CD8-positive, alpha-beta memory T cell (primary cell): ENCODE measurements at regions not wholly inside any gene's neighbourhood (a gene's known extent, or its start where the extent isn't known, plus 50 kb on each side); places are given as distances from the start of the nearest gene placed in this dataset.

Experiments used
- CTCF ChIA-PET: fragments of 350-600 bp; sonication (Branson Sonifier 250); formaldehyde crosslinking; loops from one replicate; lab custom pipeline; 2021; ENCODE audit warnings: antibody characterized with exemption; lab: Charles Lee
- POLR2A ChIA-PET: fragments of 350-600 bp; sonication (Branson Sonifier 250); formaldehyde crosslinking; loops from one replicate; lab custom pipeline; 2021; ENCODE audit warnings: antibody characterized with exemption; lab: Charles Lee
- DNase-seq, 5 donors: peaks; one replicate each; pipeline versions ENCODE4 v3.0.0 to v3.0.0-alpha.2; 2020 to 2022; ENCODE audit warnings: mixed read lengths in 1 of 5
- H3K27ac ChIP-seq: one replicate; pipeline ENCODE4 v1.7.0; 2013; ENCODE audit warnings: low read depth, mild to moderate bottlenecking, low read length, moderate library complexity
- H3K27me3 ChIP-seq: 2 replicates; pipeline ENCODE4 v1.7.0; 2013; ENCODE audit warnings: low read length, mild to moderate bottlenecking; ENCODE audit not compliant: insufficient read depth, poor library complexity, severe bottlenecking
- H3K36me3 ChIP-seq: 2 replicates; pipeline ENCODE4 v1.7.0; 2013; ENCODE audit warnings: mild to moderate bottlenecking, low read length, moderate library complexity; ENCODE audit not compliant: insufficient read depth
- H3K4me1 ChIP-seq: 2 replicates; pipeline ENCODE4 v1.7.0; 2013; ENCODE audit warnings: mild to moderate bottlenecking, low read length, moderate library complexity; ENCODE audit not compliant: insufficient read depth
- H3K4me3 ChIP-seq: 2 replicates; pipeline ENCODE4 v1.7.0; 2013; ENCODE audit warnings: mild to moderate bottlenecking, low read length
- H3K9me3 ChIP-seq: 2 replicates; pipeline ENCODE4 v1.7.0; 2013; ENCODE audit warnings: mild to moderate bottlenecking, low read length
- H3K27ac Mint-ChIP-seq, 8 donors: one replicate each; pipeline ENCODE4 v1.8.0; 2020 to 2021; ENCODE audit warnings: mixed read lengths in 8 of 8, mild to moderate bottlenecking in 6 of 8, inconsistent platforms in 3 of 8, moderate library complexity in 3 of 8
- H3K27me3 Mint-ChIP-seq, 2 donors: one replicate each; pipeline ENCODE4 v1.8.0; 2020 to 2021; ENCODE audit warnings: mixed read lengths in 2 of 2, mild to moderate bottlenecking in 1 of 2, moderate library complexity in 1 of 2
- H3K36me3 Mint-ChIP-seq, 3 donors: one replicate each; pipeline ENCODE4 v1.8.0; 2020 to 2021; ENCODE audit warnings: mixed read lengths in 3 of 3, inconsistent platforms in 1 of 3, mild to moderate bottlenecking in 1 of 3
- H3K4me1 Mint-ChIP-seq, 3 donors: one replicate each; pipeline ENCODE4 v1.8.0; 2020 to 2021; ENCODE audit warnings: mixed read lengths in 3 of 3, inconsistent platforms in 1 of 3, mild to moderate bottlenecking in 1 of 3
- H3K4me3 Mint-ChIP-seq, 7 donors: one replicate each; pipeline ENCODE4 v1.8.0; 2020 to 2021; ENCODE audit warnings: mixed read lengths in 7 of 7, mild to moderate bottlenecking in 6 of 7, moderate library complexity in 4 of 7, inconsistent platforms in 2 of 7
- H3K9me3 Mint-ChIP-seq, 5 donors: one replicate each; pipeline ENCODE4 v1.8.0; 2020 to 2022; ENCODE audit warnings: mixed read lengths in 5 of 5, mild to moderate bottlenecking in 3 of 5, moderate library complexity in 2 of 5, inconsistent platforms in 1 of 5

- H3K4me1 Mint-ChIP-seq = no peaks in the 10 kb centered on the region
- H3K27ac ChIP-seq = no peak overlapping the region
- ChIA-PET CTCF (interaction anchor here (1.7 kb wide), 1 partner anchor 93 kb away, joined by 5 read pairs; no protein-coding TSS in a partner anchor), POLR2A (no interaction called here)
- no peak for DNase-seq
- no peak overlapping the region for H3K4me3 ChIP-seq
- no peak overlapping the region for H3K4me3 Mint-ChIP-seq
- no peaks in the 10 kb centered on the region for H3K36me3 Mint-ChIP-seq
- no peaks in the 10 kb centered on the region for H3K4me1 ChIP-seq
- H3K36me3 ChIP-seq = no peaks in the 10 kb centered on the region
- no peaks in the 10 kb centered on the region for H3K27me3 ChIP-seq
- no peaks in the 10 kb centered on the region for H3K9me3 ChIP-seq
- no peaks in the 10 kb centered on the region for H3K9me3 Mint-ChIP-seq
- H3K27me3 Mint-ChIP-seq = peaks cover 13 to 32% of the 10 kb centered on the region in 2 donors
- H3K27ac Mint-ChIP-seq = no peak overlapping the region
Measured at GRCh38 chr17:79298799-79299198, 224.2 kb downstream of the ENGASE start.

- Mint-ChIP-seq H3K27ac (no peak overlapping the region), H3K27me3 (peaks cover 21 to 33% of the 10 kb centered on the region in 2 donors), H3K4me1 (no peaks in the 10 kb centered on the region), H3K4me3 (no peak overlapping the region), H3K36me3 (no peaks in the 10 kb centered on the region), H3K9me3 (peaks cover 0 to 2% (median 0%) of the 10 kb centered on the region in 5 donors)
- Histone ChIP-seq H3K27me3 (no peaks in the 10 kb centered on the region), H3K36me3 (no peaks in the 10 kb centered on the region), H3K9me3 (no peaks in the 10 kb centered on the region), H3K4me1 (no peaks in the 10 kb centered on the region), H3K4me3 (no peak overlapping the region), H3K27ac (no peak overlapping the region)
- ChIA-PET CTCF (no interaction called here), POLR2A (no interaction called here)
- no peak for DNase-seq
Measured at GRCh38 chr17:79296243-79296642, 221.6 kb downstream of the ENGASE start.

- Mint-ChIP-seq H3K4me1 (no peaks in the 10 kb centered on the region), H3K27me3 (peaks cover 25 to 35% of the 10 kb centered on the region in 2 donors), H3K9me3 (peaks cover 0 to 2% (median 0%) of the 10 kb centered on the region in 5 donors), H3K36me3 (no peaks in the 10 kb centered on the region), H3K27ac (no peak overlapping the region), H3K4me3 (no peak overlapping the region)
- POLR2A ChIA-PET = no interaction called here
- no peak overlapping the region for H3K4me3 ChIP-seq
- no peaks in the 10 kb centered on the region for H3K4me1 ChIP-seq
- H3K27me3 ChIP-seq = no peaks in the 10 kb centered on the region
- CTCF ChIA-PET = no interaction called here
- no peak overlapping the region for H3K27ac ChIP-seq
- no peak for DNase-seq
- H3K9me3 ChIP-seq = no peaks in the 10 kb centered on the region
- H3K36me3 ChIP-seq = no peaks in the 10 kb centered on the region
Measured at GRCh38 chr17:79295307-79295706, 220.7 kb downstream of the ENGASE start.

- Histone ChIP-seq H3K4me1 (no peaks in the 10 kb centered on the region), H3K36me3 (no peaks in the 10 kb centered on the region), H3K9me3 (no peaks in the 10 kb centered on the region), H3K4me3 (no peak overlapping the region), H3K27me3 (no peaks in the 10 kb centered on the region), H3K27ac (no peak overlapping the region)
- Mint-ChIP-seq H3K27ac (no peak overlapping the region), H3K9me3 (peaks cover 0 to 2% (median 0%) of the 10 kb centered on the region in 5 donors), H3K27me3 (peaks cover 24 to 37% of the 10 kb centered on the region in 2 donors), H3K4me3 (no peak overlapping the region), H3K36me3 (no peaks in the 10 kb centered on the region), H3K4me1 (no peaks in the 10 kb centered on the region)
- ChIA-PET POLR2A (no interaction called here), CTCF (no interaction called here)
- peak in 3 of 5 donors; percentile 8 to 15 (median 12) for DNase-seq
Measured at GRCh38 chr17:79294459-79295071, 219.9 kb downstream of the ENGASE start.

- ChIA-PET POLR2A (no interaction called here), CTCF (no interaction called here)
- H3K27ac Mint-ChIP-seq = no peak overlapping the region
- no peak for DNase-seq
- Histone ChIP-seq H3K36me3 (no peaks in the 10 kb centered on the region), H3K4me1 (no peaks in the 10 kb centered on the region), H3K9me3 (no peaks in the 10 kb centered on the region), H3K4me3 (no peak overlapping the region), H3K27ac (no peak overlapping the region), H3K27me3 (no peaks in the 10 kb centered on the region)
- H3K9me3 Mint-ChIP-seq = peaks cover 0 to 2% (median 0%) of the 10 kb centered on the region in 5 donors
- no peaks in the 10 kb centered on the region for H3K4me1 Mint-ChIP-seq
- H3K27me3 Mint-ChIP-seq = peaks cover 25 to 41% of the 10 kb centered on the region in 2 donors
- no peaks in the 10 kb centered on the region for H3K36me3 Mint-ChIP-seq
- H3K4me3 Mint-ChIP-seq = no peak overlapping the region
Measured at GRCh38 chr17:79292501-79292900, 217.9 kb downstream of the ENGASE start.

GRCh38 chr17:79291391-79291790 is 216.8 kb downstream of the ENGASE start:
- Histone ChIP-seq H3K27ac (no peak overlapping the region), H3K36me3 (no peaks in the 10 kb centered on the region), H3K4me3 (no peak overlapping the region), H3K4me1 (no peaks in the 10 kb centered on the region), H3K27me3 (no peaks in the 10 kb centered on the region), H3K9me3 (no peaks in the 10 kb centered on the region)
- ChIA-PET CTCF (no interaction called here), POLR2A (no interaction called here)
- H3K27ac Mint-ChIP-seq = no peak overlapping the region
- H3K36me3 Mint-ChIP-seq = no peaks in the 10 kb centered on the region
- H3K27me3 Mint-ChIP-seq = peaks cover 25 to 36% of the 10 kb centered on the region in 2 donors
- peaks cover 0 to 2% (median 0%) of the 10 kb centered on the region in 5 donors for H3K9me3 Mint-ChIP-seq
- H3K4me1 Mint-ChIP-seq = no peaks in the 10 kb centered on the region
- no peak for DNase-seq
- no peak overlapping the region for H3K4me3 Mint-ChIP-seq

GRCh38 chr17:79290726-79291125 is 216.1 kb downstream of the ENGASE start:
- H3K27ac ChIP-seq = no peak overlapping the region
- Mint-ChIP-seq H3K36me3 (no peaks in the 10 kb centered on the region), H3K4me3 (no peak overlapping the region), H3K9me3 (peaks cover 0 to 2% (median 0%) of the 10 kb centered on the region in 5 donors), H3K27ac (no peak overlapping the region), H3K27me3 (peaks cover 24 to 36% of the 10 kb centered on the region in 2 donors), H3K4me1 (no peaks in the 10 kb centered on the region)
- ChIA-PET CTCF (no interaction called here), POLR2A (no interaction called here)
- H3K4me1 ChIP-seq = no peaks in the 10 kb centered on the region
- H3K27me3 ChIP-seq = no peaks in the 10 kb centered on the region
- H3K4me3 ChIP-seq = no peak overlapping the region
- no peaks in the 10 kb centered on the region for H3K36me3 ChIP-seq
- DNase-seq = no peak
- H3K9me3 ChIP-seq = no peaks in the 10 kb centered on the region

- Histone ChIP-seq H3K36me3 (no peaks in the 10 kb centered on the region), H3K4me1 (no peaks in the 10 kb centered on the region), H3K27me3 (no peaks in the 10 kb centered on the region), H3K4me3 (no peak overlapping the region), H3K27ac (no peak overlapping the region), H3K9me3 (no peaks in the 10 kb centered on the region)
- no peaks in the 10 kb centered on the region for H3K4me1 Mint-ChIP-seq
- H3K4me3 Mint-ChIP-seq = no peak overlapping the region
- no peaks in the 10 kb centered on the region for H3K36me3 Mint-ChIP-seq
- no peak overlapping the region for H3K27ac Mint-ChIP-seq
- H3K27me3 Mint-ChIP-seq = peaks cover 25 to 44% of the 10 kb centered on the region in 2 donors
- ChIA-PET CTCF (no interaction called here), POLR2A (no interaction called here)
- no peak for DNase-seq
- H3K9me3 Mint-ChIP-seq = peaks cover 0 to 2% (median 0%) of the 10 kb centered on the region in 5 donors
Measured at GRCh38 chr17:79288950-79289349, 214.3 kb downstream of the ENGASE start.
